Lung (tissue), 11 donors: ENCODE measurements at regions not wholly inside any gene's neighbourhood (a gene's known extent, or its start where the extent isn't known, plus 50 kb on each side); places are given as distances from the start of the nearest gene placed in this dataset.

Experiments
- ATAC-seq: fragments of 200-7000 bp; cut with Tn5 transposase; one replicate; pipeline ENCODE4 v1.9.1; 2020; ENCODE audit warnings: moderate number of reproducible peaks; ENCODE audit not compliant: insufficient read depth, low FRiP score
- DNase-seq, 3 donors: peaks; one replicate each; pipeline ENCODE4 v3.0.0-alpha.2; 2013 to 2017
- H3K27ac ChIP-seq, 2 donors: one replicate each; pipeline ENCODE4 v1.5.1; 2013; ENCODE audit warnings: mild to moderate bottlenecking in 2 of 2, moderate library complexity in 2 of 2, control low read depth in 1 of 2, inconsistent platforms in 1 of 2, low read depth in 1 of 2, low read length in 1 of 2
- H3K27me3 ChIP-seq, 3 donors: one replicate each; pipeline ENCODE4 v1.5.1; 2013; ENCODE audit warnings: low read length in 2 of 3; ENCODE audit not compliant: control insufficient read depth in 3 of 3, insufficient read depth in 3 of 3
- H3K36me3 ChIP-seq, 4 donors: one replicate each; pipeline ENCODE4 v1.5.1; 2013; ENCODE audit warnings: low read length in 4 of 4, mild to moderate bottlenecking in 1 of 4, moderate library complexity in 1 of 4; ENCODE audit not compliant: control insufficient read depth in 4 of 4, insufficient read depth in 4 of 4
- H3K4me1 ChIP-seq, 5 donors: one replicate each; pipeline ENCODE4 v1.5.1; 2013; ENCODE audit warnings: low read length in 5 of 5, mild to moderate bottlenecking in 2 of 5, moderate library complexity in 1 of 5; ENCODE audit not compliant: control insufficient read depth in 5 of 5, insufficient read depth in 5 of 5
- H3K4me3 ChIP-seq: one replicate; pipeline ENCODE4 v1.5.1; 2013; ENCODE audit warnings: mild to moderate bottlenecking, control low read depth, moderate library complexity
- H3K9ac ChIP-seq, 2 donors: one replicate each; pipeline ENCODE4 v1.5.1; 2013; ENCODE audit warnings: low read length in 2 of 2, control low read depth in 1 of 2; ENCODE audit not compliant: insufficient read depth in 1 of 2
- H3K9me3 ChIP-seq, 4 donors: one replicate each; pipeline ENCODE4 v1.5.1; 2013; ENCODE audit warnings: low read length in 3 of 4, mild to moderate bottlenecking in 1 of 4, moderate library complexity in 1 of 4; ENCODE audit not compliant: control insufficient read depth in 4 of 4, insufficient read depth in 3 of 4
- CTCF ChIP-seq: IDR thresholded peaks from 2 replicates; pipeline ENCODE4 v1.5.1; 2012; ENCODE audit warnings: mild to moderate bottlenecking; ENCODE audit errors: control extremely low read depth, extremely low read depth
- WGBS, 2 donors: extraction: QIAGEN DNeasy Blood & Tissue Kit; methylation state at CpG; one replicate each; pipeline ENCODE4 v1.1.7; 2013; 5-methylcytosine and 5-hydroxymethylcytosine counted together
- donor health status: control.
- donor health status: control.
- donor health status: Bipolar disorder and iron deficiency.
- donor health status: healthy.
- donor health status: DM: yes; HTN: yes; CAD: no.

DNA sequence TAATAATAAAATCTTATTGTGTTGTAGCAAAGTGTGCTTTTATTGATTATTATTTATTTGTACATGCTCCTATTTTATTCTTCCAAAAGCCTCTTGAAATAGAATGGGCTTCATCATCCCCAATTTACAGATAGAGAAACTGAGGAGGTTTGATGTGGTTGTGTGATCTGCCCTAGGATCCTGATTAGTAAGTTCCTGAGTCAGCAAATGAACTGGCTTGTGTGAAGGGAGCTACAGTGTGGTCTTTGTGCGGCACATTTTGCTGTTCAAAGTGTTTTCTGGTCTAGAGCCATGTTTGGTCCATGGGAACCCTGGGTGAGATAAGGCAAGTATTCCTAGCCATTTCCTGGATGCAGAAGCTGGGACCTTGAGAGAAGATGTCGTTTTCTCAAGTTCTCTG, 326.9 kb downstream of the MEIS1 start:
- ATAC-seq = no peak
- Histone ChIP-seq H3K36me3 (no peaks in the 10 kb centered on the region), H3K4me1 (no peaks in the 10 kb centered on the region), H3K27ac (no peak overlapping the region), H3K27me3 (no peaks in the 10 kb centered on the region), H3K9ac (no peak overlapping the region), H3K4me3 (no peak overlapping the region), H3K9me3 (no peaks in the 10 kb centered on the region)
- DNase-seq = no peak
- 87 to 90% methylated on average over 2 of the region's 2 CpGs for WGBS, 2 donors
- no peak for TF ChIP-seq CTCF

- H3K9ac ChIP-seq = no peak overlapping the region
- WGBS, 2 donors = 84 to 85% methylated on average over 25 of the region's 25 CpGs
- H3K36me3 ChIP-seq = no peaks in the 10 kb centered on the region
- no peak for TF ChIP-seq CTCF
- H3K9me3 ChIP-seq = no peaks in the 10 kb centered on the region
- H3K4me3 ChIP-seq = no peak overlapping the region
- no peaks in the 10 kb centered on the region for H3K27me3 ChIP-seq
- DNase-seq (no peak), ATAC-seq (no peak)
- no peaks in the 10 kb centered on the region for H3K4me1 ChIP-seq
- H3K27ac ChIP-seq = no peak overlapping the region
Measured at GRCh38 chr2:66762761-66763160, 327.8 kb downstream of the MEIS1 start.

DNA sequence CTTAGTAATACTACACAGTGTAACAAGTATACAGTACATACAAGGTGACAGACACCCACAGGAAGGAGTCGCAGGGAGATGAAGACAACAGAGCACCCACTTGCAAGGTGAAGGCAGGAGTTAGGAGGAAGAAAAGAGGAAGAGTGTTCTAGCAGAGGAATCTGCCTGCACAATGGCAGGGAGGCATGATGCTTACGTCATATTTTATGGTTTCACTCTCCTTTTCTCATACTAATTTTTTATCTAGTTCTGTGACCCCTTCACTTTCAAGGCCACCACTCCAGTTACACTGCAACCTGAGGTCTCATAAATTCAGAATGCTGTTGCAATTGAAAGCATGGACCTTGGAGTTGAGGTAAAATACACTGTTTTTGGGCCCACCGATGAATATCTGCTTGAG, 331.7 kb downstream of the MEIS1 start:
- Histone ChIP-seq H3K27ac (no peak overlapping the region), H3K27me3 (no peaks in the 10 kb centered on the region), H3K9me3 (no peaks in the 10 kb centered on the region), H3K4me3 (no peak overlapping the region), H3K36me3 (no peaks in the 10 kb centered on the region), H3K4me1 (peaks cover 0 to 4% (median 0%) of the 10 kb centered on the region in 5 donors), H3K9ac (no peak overlapping the region)
- no peak for ATAC-seq
- no peak for DNase-seq
- no peak for TF ChIP-seq CTCF
- 91% methylated on average over 3 of the region's 3 CpGs for WGBS, 2 donors

GRCh38 chr2:66771359-66771976, 336.5 kb downstream of the MEIS1 start:
- Histone ChIP-seq H3K9ac (no peak overlapping the region), H3K4me1 (peaks cover 0 to 4% (median 0%) of the 10 kb centered on the region in 5 donors), H3K4me3 (no peak overlapping the region), H3K36me3 (no peaks in the 10 kb centered on the region), H3K27ac (no peak overlapping the region), H3K27me3 (no peaks in the 10 kb centered on the region), H3K9me3 (no peaks in the 10 kb centered on the region)
- DNase-seq = no peak
- TF ChIP-seq CTCF = no peak
- WGBS, 2 donors = 84 to 90% methylated on average over 1 of the region's 1 CpG
- ATAC-seq = no peak
